ENCODE measurements at regions not wholly inside any gene's neighbourhood (a gene's known extent, or its start where the extent isn't known, plus 50 kb on each side); places are given as distances from the start of the nearest gene placed in this dataset.

- POLR2A ChIA-PET = interaction anchor here (0.6 kb wide), 1 partner anchor 91 kb away, joined by 3 read pairs; no protein-coding TSS in a partner anchor
- peaks cover 0 to 6% of the 10 kb centered on the region in 2 experiments; a peak in 2 of 5 replicates for H3K4me1 ChIP-seq (replicated peaks in 1 of 2; ENCODE audit: control insufficient read depth in 2 of 2, insufficient read depth in 2 of 2, low read length in 2 of 2)
- H3K9ac ChIP-seq (ENCODE audit: insufficient read depth in 1 of 2, low read depth in 2 of 2, low read length in 2 of 2) = no peak overlapping the region
- DNase-seq (ENCODE audit: extremely low read depth in 1 of 4, low spot score in 3 of 4) (no peak), ATAC-seq (no peak), FAIRE-seq (no peak)
- H3K36me3 ChIP-seq (ENCODE audit: control insufficient read depth, insufficient read depth, low read length) = no peaks in the 10 kb centered on the region
- BruUV-seq (replicated peaks) = no TSS peak
- H3K4me3 ChIP-seq = no peak overlapping the region
- no peak overlapping the region for H3K27ac ChIP-seq (ENCODE audit: extremely low read depth, low read depth, low read length)
- CTCF ChIA-PET (ENCODE audit: low intra/inter-chr PET ratio) = no interaction called here
- H3K9me1 ChIP-seq (ENCODE audit: control insufficient read depth, insufficient read depth, low read length) = no peaks in the 10 kb centered on the region
- no peaks in the 10 kb centered on the region for H3K79me2 ChIP-seq (ENCODE audit: control insufficient read depth, insufficient read depth, low read length)
- peaks cover 0 to 13% of the 10 kb centered on the region in 2 experiments; a peak in 2 of 5 replicates for H3K27me3 ChIP-seq (ENCODE audit: control insufficient read depth in 2 of 2, insufficient read depth in 2 of 2, low read length in 2 of 2)
- H3K4me2 ChIP-seq (ENCODE audit: insufficient read depth, low read length) = no peak overlapping the region
- in situ Hi-C loops (cut with MboI) (no loop called here), intact Hi-C loops (cut with micrococcal nuclease) (no loop called here)
- H2AFZ ChIP-seq (ENCODE audit: low read depth, low read length) = no peak overlapping the region
- 2% methylated on average over 4 of the region's 4 CpGs for WGBS (ENCODE audit: insufficient coverage, low coverage, missing lambda C conversion rate)
- no peaks in the 10 kb centered on the region for H3K9me3 ChIP-seq (replicated peaks; ENCODE audit: control insufficient read depth, insufficient read depth, low read depth, low read length)
- no peaks in the 10 kb centered on the region for H4K20me1 ChIP-seq (replicated peaks; ENCODE audit: control insufficient read depth, insufficient read depth, low read length)
- TF ChIP-seq PHB (CRISPR knock-in tag; IDR thresholded peaks at IDR 0.05) (no peak), CCAR2 (IDR thresholded peaks at IDR 0.05; ENCODE audit: low read depth, low read length) (no peak), CAMTA2 (CRISPR knock-in tag; conservative IDR thresholded peaks at IDR 0.05) (no peak), ARID4B (CRISPR knock-in tag; IDR thresholded peaks at IDR 0.05) (no peak), PBX2 (CRISPR knock-in tag; IDR thresholded peaks at IDR 0.05; ENCODE audit: low read depth) (no peak), PBX2 (tag; conservative IDR thresholded peaks at IDR 0.05; ENCODE audit: low read depth) (no peak), CEBPG (CRISPR knock-in tag; IDR thresholded peaks at IDR 0.05) (no peak), CEBPG (tag; conservative IDR thresholded peaks at IDR 0.05 in 1 of 2, IDR thresholded peaks at IDR 0.05 in 1 of 2) (no peak), ZNF518B (CRISPR knock-in tag; IDR thresholded peaks at IDR 0.05) (no peak), HNRNPK (IDR thresholded peaks at IDR 0.05; ENCODE audit: low read depth, low read length, poor library complexity, severe bottlenecking) (no peak), DPF2 (IDR thresholded peaks at IDR 0.05) (no peak)
These were observed 97.6 kb upstream of the RAB6C start for GRCh38 chr2:129881786-129882396.
